K562 (cell line): ENCODE measurements at regions not wholly inside any gene's neighbourhood (a gene's known extent, or its start where the extent isn't known, plus 50 kb on each side); places are given as distances from the start of the nearest gene placed in this dataset.

Experiments used
- ATAC-seq: fragments of 200-7000 bp; cut with Tn5 transposase; 3 replicates; pipeline ENCODE4 v1.9.1; 2020; ENCODE audit warnings: moderate library complexity
- BruUV-seq: library from RNA; stranded (reverse); fragments of 400-500 nt; replicated peaks from 2 replicates; lab custom pipeline; 2021; lab: Mats Ljungman, UMichigan
- CTCF ChIA-PET: fragments of 300-600 bp; formaldehyde crosslinking; extraction: SDS; loops from one replicate; lab custom pipeline; 2021; ENCODE audit warnings: low intra/inter-chr PET ratio; lab: Yijun Ruan, JAX
- POLR2A ChIA-PET: fragments of 300-600, 350-650 bp; sonication (Branson Sonifier 250); formaldehyde crosslinking; extraction: SDS; loops from one replicate; lab custom pipeline; 2021; ENCODE audit warnings: antibody characterized with exemption, inconsistent platforms; lab: Yijun Ruan, JAX
- DNase-seq, 4 experiments: peaks; one replicate each; pipeline versions ENCODE4 v3.0.0 to v3.0.0-alpha.2; 2011 to 2018; ENCODE audit warnings: low spot score in 3 of 4, mixed read lengths in 3 of 4; ENCODE audit errors: extremely low read depth in 1 of 4
- FAIRE-seq: peaks from 2 replicates; lab custom pipeline; 2011; peaks lifted over from hg19 to GRCh38; lab: Jason Lieb, UNC
- H2AFZ ChIP-seq: 2 replicates; pipeline ENCODE4 v1.6.0; 2011; ENCODE audit warnings: low read depth, low read length, control low read depth, inconsistent platforms
- H3K27ac ChIP-seq: fragments of 200-600 bp; 3 replicates; pipeline ENCODE4 v1.8.0; 2011; ENCODE audit warnings: low read depth, mild to moderate bottlenecking, control low read depth, inconsistent platforms, low read length, moderate library complexity, mixed read lengths; ENCODE audit errors: extremely low read depth
- H3K27me3 ChIP-seq, 2 experiments: fragments of 300-600 bp in 1 of 2; 2 replicates in 1 of 2; 3 replicates in 1 of 2; pipeline versions ENCODE4 v1.6.0 to v1.8.0; 2011; ENCODE audit warnings: inconsistent platforms in 2 of 2, low read length in 2 of 2, mild to moderate bottlenecking in 1 of 2, mixed read lengths in 1 of 2, moderate library complexity in 1 of 2; ENCODE audit not compliant: control insufficient read depth in 2 of 2, insufficient read depth in 2 of 2
- H3K36me3 ChIP-seq: fragments of 300-600 bp; 3 replicates; pipeline ENCODE4 v1.8.0; 2011; ENCODE audit warnings: mild to moderate bottlenecking, low read length, inconsistent platforms; ENCODE audit not compliant: control insufficient read depth, insufficient read depth
- H3K4me1 ChIP-seq, 2 experiments: fragments of 200-600 bp in 1 of 2; replicated peaks in 1 of 2; 2 replicates in 1 of 2; 3 replicates in 1 of 2; pipeline versions ENCODE4 v1.5.1 to v1.8.0; 2011; ENCODE audit warnings: inconsistent platforms in 2 of 2, low read length in 2 of 2, mild to moderate bottlenecking in 1 of 2, mixed read lengths in 1 of 2, moderate library complexity in 1 of 2; ENCODE audit not compliant: control insufficient read depth in 2 of 2, insufficient read depth in 2 of 2
- H3K4me2 ChIP-seq: 2 replicates; pipeline ENCODE4 v1.6.1; 2011; ENCODE audit warnings: low read length, control low read depth, inconsistent platforms, mixed read lengths; ENCODE audit not compliant: insufficient read depth
- H3K4me3 ChIP-seq: fragments of 200-600 bp; sonication (generic), shearing (Covaris generic); 2 replicates; pipeline ENCODE4 v1.5.1; 2016; ENCODE audit warnings: control low read depth, inconsistent platforms
- H3K79me2 ChIP-seq: fragments of 200-600 bp; 3 replicates; pipeline ENCODE4 v1.8.0; 2011; ENCODE audit warnings: low read length, inconsistent platforms; ENCODE audit not compliant: control insufficient read depth, insufficient read depth
- H3K9ac ChIP-seq, 2 experiments: 2 replicates each; pipeline versions ENCODE4 v1.6.0 to v1.6.1; 2011; ENCODE audit warnings: low read depth in 2 of 2, low read length in 2 of 2, control low read depth in 1 of 2, inconsistent platforms in 1 of 2, mild to moderate bottlenecking in 1 of 2, mixed read lengths in 1 of 2; ENCODE audit not compliant: insufficient read depth in 1 of 2
- H3K9me1 ChIP-seq: one replicate; pipeline ENCODE4 v1.6.0; 2011; ENCODE audit warnings: inconsistent platforms, mild to moderate bottlenecking, low read length, moderate library complexity; ENCODE audit not compliant: control insufficient read depth, insufficient read depth
- H3K9me3 ChIP-seq: replicated peaks from 2 replicates; pipeline ENCODE4 v1.5.1; 2011; ENCODE audit warnings: low read depth, low read length, inconsistent platforms; ENCODE audit not compliant: control insufficient read depth, insufficient read depth
- H4K20me1 ChIP-seq: replicated peaks from 2 replicates; pipeline ENCODE4 v1.6.1; 2011; ENCODE audit warnings: low read length, inconsistent platforms, mixed read lengths; ENCODE audit not compliant: control insufficient read depth, insufficient read depth
- FOXO4 ChIP-seq: fragments of 450-650 bp; formaldehyde crosslinking; IDR thresholded peaks from 2 replicates; pipeline ENCODE4 v1.4.0; 2020; ENCODE audit warnings: mild to moderate bottlenecking, moderate library complexity
- KAT2B ChIP-seq: IDR thresholded peaks from one replicate; pipeline ENCODE4 v1.6.1; 2012; ENCODE audit warnings: low read depth, mild to moderate bottlenecking, control low read depth, inconsistent platforms, low read length, moderate library complexity
- MECOM ChIP-seq: fragments of 250-450 bp; sonication (Bioruptor Pico); IDR thresholded peaks from 2 replicates; pipeline ENCODE4 v1.8.0; 2022; ENCODE audit warnings: inconsistent platforms
- MED1 ChIP-seq: sonication (generic); formaldehyde crosslinking; IDR thresholded peaks from 2 replicates; pipeline ENCODE4 v1.8.1; 2023; ENCODE audit warnings: missing genetic modification reagents, borderline replicate concordance
- RAD21 ChIP-seq, 2 experiments: fragments of 250-450 bp in 1 of 2; fragments of 450-650 bp in 1 of 2; sonication (Bioruptor Pico) in 1 of 2; formaldehyde crosslinking in 1 of 2; IDR thresholded peaks in 1 of 2; conservative IDR thresholded peaks in 1 of 2; 2 replicates each; pipeline versions ENCODE4 v1.4.0 to v1.8.0; 2020 to 2022; ENCODE audit warnings: mild to moderate bottlenecking in 2 of 2, moderate library complexity in 1 of 2
- SREBF1 ChIP-seq: fragments of 150-350 bp; IDR thresholded peaks from 2 replicates; pipeline ENCODE4 v1.6.1; 2014; ENCODE audit warnings: antibody characterized with exemption, low read depth, low read length, borderline replicate concordance
- TCF7 ChIP-seq: sonication (generic); IDR thresholded peaks from 2 replicates; pipeline ENCODE4 v1.6.1; 2016; ENCODE audit warnings: antibody characterized with exemption, borderline replicate concordance
- UBTF ChIP-seq, 2 experiments: IDR thresholded peaks; 2 replicates each; pipeline ENCODE4 v1.6.1; 2012; ENCODE audit warnings: improper control_type of control experiment in 2 of 2, low read depth in 2 of 2, low read length in 2 of 2, borderline replicate concordance in 1 of 2
- ZKSCAN1 ChIP-seq: fragments of 150-350 bp; IDR thresholded peaks from 2 replicates; pipeline ENCODE4 v1.6.1; 2016; ENCODE audit warnings: low read depth, low read length
- ZNF431 ChIP-seq: sonication (generic); formaldehyde crosslinking; IDR thresholded peaks from 2 replicates; pipeline ENCODE4 v1.8.0; 2022; ENCODE audit warnings: mild to moderate bottlenecking, missing genetic modification reagents
- ZNF551 ChIP-seq: fragments of 250-450 bp; sonication (Bioruptor Pico); IDR thresholded peaks from 2 replicates; pipeline ENCODE4 v1.5.0; 2021; ENCODE audit warnings: mild to moderate bottlenecking, moderate library complexity
- WGBS: fragments of 100-300 bp; shearing (Covaris generic); methylation state at CpG from one replicate; pipeline ENCODE4 v1.1.6; 2016; ENCODE audit warnings: low coverage, mixed read lengths; ENCODE audit not compliant: insufficient coverage; ENCODE audit errors: missing lambda C conversion rate; 5-methylcytosine and 5-hydroxymethylcytosine counted together
- in situ Hi-C: fragments of 300-500 bp; cut with MboI; formaldehyde crosslinking; loops from 4 replicates; pipeline ENCODE4 v1.15.0; 2018; ENCODE audit warnings: inconsistent platforms, mixed read lengths
- intact Hi-C: fragments of 100-400 bp; cut with micrococcal nuclease; formaldehyde crosslinking; loops from 2 replicates; pipeline ENCODE4 v1.14.2; 2022
- TF ChIP-seq, protein P1 (sequence below): sonication (generic); formaldehyde crosslinking; IDR thresholded peaks from 2 replicates; pipeline ENCODE4 v1.8.0; 2023; ENCODE audit warnings: missing genetic modification reagents, mild to moderate bottlenecking, borderline replicate concordance

- in situ Hi-C loops (no loop called here), intact Hi-C loops (no loop called here)
- Histone ChIP-seq H3K79me2 (no peaks in the 10 kb centered on the region), H3K9ac (no peak overlapping the region), H3K4me2 (no peak overlapping the region), H3K4me3 (no peak overlapping the region), H3K36me3 (no peaks in the 10 kb centered on the region), H3K4me1 (no peaks in the 10 kb centered on the region), H4K20me1 (no peaks in the 10 kb centered on the region), H2AFZ (no peak overlapping the region), H3K9me1 (no peaks in the 10 kb centered on the region), H3K27me3 (no peaks in the 10 kb centered on the region; a peak in 1 of 5 replicates), H3K27ac (no peak overlapping the region), H3K9me3 (no peaks in the 10 kb centered on the region)
- CTCF ChIA-PET = no interaction called here
- DNase-seq (no peak), FAIRE-seq (no peak), ATAC-seq (no peak)
- 4% methylated on average over 4 of the region's 5 CpGs for WGBS
- POLR2A ChIA-PET = no interaction called here
- BruUV-seq = no TSS peak
- TF ChIP-seq ZKSCAN1 = no peak
- TF ChIP-seq TCF7 = no peak
- TF ChIP-seq ZNF431 (CRISPR knock-in tag) = no peak
- TF ChIP-seq UBTF (IDR thresholded peaks at IDR 0.05; ENCODE audit: borderline replicate concordance in 1 of 2, low read depth in 2 of 2, low read length in 2 of 2) = no peak
- no peak for TF ChIP-seq FOXO4 (CRISPR knock-in tag)
- no peak for TF ChIP-seq MECOM (CRISPR knock-in tag)
- TF ChIP-seq, protein P1, sequence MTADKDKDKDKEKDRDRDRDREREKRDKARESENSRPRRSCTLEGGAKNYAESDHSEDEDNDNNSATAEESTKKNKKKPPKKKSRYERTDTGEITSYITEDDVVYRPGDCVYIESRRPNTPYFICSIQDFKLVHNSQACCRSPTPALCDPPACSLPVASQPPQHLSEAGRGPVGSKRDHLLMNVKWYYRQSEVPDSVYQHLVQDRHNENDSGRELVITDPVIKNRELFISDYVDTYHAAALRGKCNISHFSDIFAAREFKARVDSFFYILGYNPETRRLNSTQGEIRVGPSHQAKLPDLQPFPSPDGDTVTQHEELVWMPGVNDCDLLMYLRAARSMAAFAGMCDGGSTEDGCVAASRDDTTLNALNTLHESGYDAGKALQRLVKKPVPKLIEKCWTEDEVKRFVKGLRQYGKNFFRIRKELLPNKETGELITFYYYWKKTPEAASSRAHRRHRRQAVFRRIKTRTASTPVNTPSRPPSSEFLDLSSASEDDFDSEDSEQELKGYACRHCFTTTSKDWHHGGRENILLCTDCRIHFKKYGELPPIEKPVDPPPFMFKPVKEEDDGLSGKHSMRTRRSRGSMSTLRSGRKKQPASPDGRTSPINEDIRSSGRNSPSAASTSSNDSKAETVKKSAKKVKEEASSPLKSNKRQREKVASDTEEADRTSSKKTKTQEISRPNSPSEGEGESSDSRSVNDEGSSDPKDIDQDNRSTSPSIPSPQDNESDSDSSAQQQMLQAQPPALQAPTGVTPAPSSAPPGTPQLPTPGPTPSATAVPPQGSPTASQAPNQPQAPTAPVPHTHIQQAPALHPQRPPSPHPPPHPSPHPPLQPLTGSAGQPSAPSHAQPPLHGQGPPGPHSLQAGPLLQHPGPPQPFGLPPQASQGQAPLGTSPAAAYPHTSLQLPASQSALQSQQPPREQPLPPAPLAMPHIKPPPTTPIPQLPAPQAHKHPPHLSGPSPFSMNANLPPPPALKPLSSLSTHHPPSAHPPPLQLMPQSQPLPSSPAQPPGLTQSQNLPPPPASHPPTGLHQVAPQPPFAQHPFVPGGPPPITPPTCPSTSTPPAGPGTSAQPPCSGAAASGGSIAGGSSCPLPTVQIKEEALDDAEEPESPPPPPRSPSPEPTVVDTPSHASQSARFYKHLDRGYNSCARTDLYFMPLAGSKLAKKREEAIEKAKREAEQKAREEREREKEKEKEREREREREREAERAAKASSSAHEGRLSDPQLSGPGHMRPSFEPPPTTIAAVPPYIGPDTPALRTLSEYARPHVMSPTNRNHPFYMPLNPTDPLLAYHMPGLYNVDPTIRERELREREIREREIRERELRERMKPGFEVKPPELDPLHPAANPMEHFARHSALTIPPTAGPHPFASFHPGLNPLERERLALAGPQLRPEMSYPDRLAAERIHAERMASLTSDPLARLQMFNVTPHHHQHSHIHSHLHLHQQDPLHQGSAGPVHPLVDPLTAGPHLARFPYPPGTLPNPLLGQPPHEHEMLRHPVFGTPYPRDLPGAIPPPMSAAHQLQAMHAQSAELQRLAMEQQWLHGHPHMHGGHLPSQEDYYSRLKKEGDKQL (CRISPR knock-in tag) = no peak
- no peak for TF ChIP-seq ZNF551 (CRISPR knock-in tag)
- no peak for TF ChIP-seq KAT2B
- no peak for TF ChIP-seq SREBF1
- no peak for TF ChIP-seq RAD21 (CRISPR knock-in tag; conservative IDR thresholded peaks at IDR 0.05 in 1 of 2, IDR thresholded peaks at IDR 0.05 in 1 of 2)
- TF ChIP-seq MED1 (CRISPR knock-in tag) = no peak
Observed at GRCh38 chr16:5793556-5793955, 696.0 kb upstream of the EEF2KMT start.
